Common myeloid progenitor, CD34-positive (primary cell): ENCODE measurements at regions not wholly inside any gene's neighbourhood (a gene's known extent, or its start where the extent isn't known, plus 50 kb on each side); places are given as distances from the start of the nearest gene placed in this dataset.

Experiments used
- CTCF ChIA-PET: fragments of 350-600 bp; sonication (Branson Sonifier 250); formaldehyde crosslinking; loops from one replicate; lab custom pipeline; 2021; ENCODE audit warnings: antibody characterized with exemption; lab: Charles Lee
- POLR2A ChIA-PET: fragments of 350-600 bp; sonication (Branson Sonifier 250); formaldehyde crosslinking; loops from one replicate; lab custom pipeline; 2021; ENCODE audit warnings: antibody characterized with exemption; lab: Charles Lee
- DNase-seq, 3 donors: peaks; one replicate each; pipeline versions ENCODE4 v3.0.0 to v3.0.0-alpha.2; 2013
- H3K27ac ChIP-seq, 2 experiments: 1 replicate in 1 of 2; 2 replicates in 1 of 2; pipeline ENCODE4 v1.7.0; 2013; ENCODE audit warnings: inconsistent platforms in 2 of 2, low read length in 2 of 2, mild to moderate bottlenecking in 2 of 2, low read depth in 1 of 2, moderate library complexity in 1 of 2; ENCODE audit not compliant: severe bottlenecking in 2 of 2, insufficient read depth in 1 of 2, poor library complexity in 1 of 2
- H3K27me3 ChIP-seq, 5 experiments: replicated peaks in 2 of 5; 1 replicate in 3 of 5; 2 replicates in 2 of 5; pipeline versions ENCODE4 v1.6.1 to v1.7.0; 2013; ENCODE audit warnings: low read length in 4 of 5, mild to moderate bottlenecking in 2 of 5, moderate library complexity in 2 of 5, inconsistent platforms in 1 of 5; ENCODE audit not compliant: insufficient read depth in 5 of 5, control insufficient read depth in 4 of 5
- H3K36me3 ChIP-seq, 4 experiments: 1 replicate in 2 of 4; 2 replicates in 2 of 4; pipeline versions ENCODE4 v1.6.1 to v1.7.0; 2013; ENCODE audit warnings: low read length in 3 of 4, control low read depth in 1 of 4, mild to moderate bottlenecking in 1 of 4; ENCODE audit not compliant: control insufficient read depth in 4 of 4, insufficient read depth in 4 of 4
- H3K4me1 ChIP-seq, 4 experiments: 1 replicate in 3 of 4; 2 replicates in 1 of 4; pipeline versions ENCODE4 v1.6.1 to v1.7.1; 2013; ENCODE audit warnings: low read length in 3 of 4, mild to moderate bottlenecking in 3 of 4, control low read depth in 1 of 4, inconsistent platforms in 1 of 4, moderate library complexity in 1 of 4; ENCODE audit not compliant: control insufficient read depth in 4 of 4, insufficient read depth in 4 of 4; ENCODE audit errors: control extremely low read depth in 1 of 4
- H3K4me3 ChIP-seq, 7 experiments: 1 replicate in 4 of 7; 2 replicates in 3 of 7; pipeline versions ENCODE4 v1.5.1 to v1.7.0; 2013; ENCODE audit warnings: mild to moderate bottlenecking in 7 of 7, low read length in 6 of 7, moderate library complexity in 6 of 7, inconsistent platforms in 2 of 7, low read depth in 2 of 7, control low read depth in 1 of 7; ENCODE audit not compliant: insufficient read depth in 4 of 7, control insufficient read depth in 1 of 7; ENCODE audit errors: extremely low read depth in 1 of 7
- H3K9me3 ChIP-seq, 5 experiments: 1 replicate in 4 of 5; 2 replicates in 1 of 5; pipeline versions ENCODE4 v1.6.1 to v1.7.1; 2013; ENCODE audit warnings: low read length in 4 of 5, mild to moderate bottlenecking in 2 of 5, inconsistent platforms in 1 of 5, low read depth in 1 of 5, moderate library complexity in 1 of 5; ENCODE audit not compliant: control insufficient read depth in 4 of 5, insufficient read depth in 2 of 5; ENCODE audit errors: control extremely low read depth in 1 of 5
- WGBS: methylation state at CpG from one replicate; pipeline ENCODE4 v1.1.5; 2013; ENCODE audit not compliant: insufficient coverage; 5-methylcytosine and 5-hydroxymethylcytosine counted together

GRCh38 chr1:63068626-63069025 is 253.7 kb upstream of the FOXD3 start:
- POLR2A ChIA-PET, result no interaction called here

GRCh38 chr1:63069214-63069613 is 253.2 kb upstream of the FOXD3 start:
- DNase-seq, result no peak
- ChIA-PET CTCF (no interaction called here), POLR2A (no interaction called here)
- 100% methylated on average over 2 of the region's 6 CpGs for WGBS
- H3K4me1 ChIP-seq, result peaks cover 0 to 9% (median 5%) of the 10 kb centered on the region in 4 experiments
- H3K9me3 ChIP-seq, result no peaks in the 10 kb centered on the region
- H3K27me3 ChIP-seq, result peaks cover 5 to 37% (median 26%) of the 10 kb centered on the region in 5 experiments
- H3K27ac ChIP-seq, result no peak overlapping the region
- no peaks in the 10 kb centered on the region for H3K36me3 ChIP-seq
- H3K4me3 ChIP-seq, result no peak overlapping the region

More at GRCh38 chr1:63068626-63069025, 253.7 kb upstream of the FOXD3 start:
- CTCF ChIA-PET, result no interaction called here
- Histone ChIP-seq H3K4me3 (no peak overlapping the region), H3K4me1 (peaks cover 0 to 3% (median 0%) of the 10 kb centered on the region in 4 experiments), H3K36me3 (no peaks in the 10 kb centered on the region), H3K27ac (no peak overlapping the region), H3K27me3 (peaks cover 5 to 31% (median 20%) of the 10 kb centered on the region in 5 experiments), H3K9me3 (no peaks in the 10 kb centered on the region)
- no peak for DNase-seq
- WGBS, result 100% methylated on average over 4 of the region's 7 CpGs

DNA sequence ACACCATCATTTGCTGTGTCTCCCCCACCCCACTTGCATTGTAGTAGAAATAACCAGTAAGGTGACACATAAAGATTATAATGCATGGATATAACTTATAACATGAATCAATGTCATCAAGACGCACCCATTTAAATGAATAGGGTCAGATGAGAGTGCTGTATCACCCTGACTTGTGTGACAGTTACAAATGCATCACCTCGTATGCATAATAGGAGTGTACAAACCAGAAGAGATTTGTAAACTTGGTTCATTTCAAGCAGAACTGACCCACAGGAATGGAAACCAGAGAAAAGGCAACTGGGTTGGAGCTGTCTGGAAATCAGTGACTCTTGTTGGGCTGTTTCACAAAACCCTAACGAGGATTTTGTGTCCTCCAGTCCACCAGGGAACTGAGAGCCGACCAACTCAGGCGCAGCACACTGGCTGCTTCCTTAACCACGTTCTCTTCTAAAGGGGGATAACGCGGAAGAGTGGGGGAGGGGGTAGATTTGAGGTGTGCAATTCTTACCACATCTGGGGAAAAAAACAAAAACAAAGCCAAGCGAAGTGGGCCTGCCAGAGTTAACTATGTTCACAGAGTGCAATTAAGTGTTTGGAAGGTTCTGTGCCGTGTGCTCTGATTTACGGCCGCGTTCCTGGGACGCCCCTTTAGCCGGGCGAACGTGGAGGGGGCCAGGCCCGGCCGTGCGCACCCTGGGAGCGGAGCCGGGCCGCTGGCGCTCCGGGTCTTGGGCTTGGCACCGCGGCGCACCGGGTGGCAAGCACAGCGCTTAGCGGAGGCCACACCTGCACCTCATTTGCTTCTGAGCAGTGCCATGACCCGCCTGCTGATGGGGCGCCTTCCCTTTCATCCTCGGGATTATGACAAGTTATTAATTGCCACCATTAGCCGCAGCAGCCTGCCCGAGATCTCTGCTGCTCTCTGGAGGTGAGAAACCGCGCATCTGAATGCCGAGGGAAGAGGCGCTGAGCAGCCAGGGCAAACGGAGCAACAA is 248.8 kb upstream of the FOXD3 start:
- Histone ChIP-seq H3K27me3 (peaks cover 19 to 55% (median 33%) of the 10 kb centered on the region in 5 experiments), H3K4me3 (peak overlapping the region in 4 of 7 experiments; percentile 30 to 68 (median 52)), H3K27ac (no peak overlapping the region), H3K36me3 (no peaks in the 10 kb centered on the region), H3K9me3 (peaks cover 0 to 7% (median 6%) of the 10 kb centered on the region in 5 experiments), H3K4me1 (peaks cover 0 to 12% (median 6%) of the 10 kb centered on the region in 4 experiments)
- WGBS, result 5% methylated on average over 31 of the region's 41 CpGs
- DNase-seq, result peak; percentile 30 to 68 (median 59)
- ChIA-PET POLR2A (no interaction called here), CTCF (interaction anchor here (1.4 kb wide), 1 partner anchor 23 kb away, joined by 3 read pairs; no protein-coding TSS in a partner anchor)

- Histone ChIP-seq H3K4me1 (peaks cover 0 to 12% (median 6%) of the 10 kb centered on the region in 4 experiments), H3K27me3 (peaks cover 19 to 55% (median 30%) of the 10 kb centered on the region in 5 experiments), H3K4me3 (peak overlapping the region in 4 of 7 experiments; percentile 30 to 68 (median 52)), H3K27ac (no peak overlapping the region), H3K9me3 (peaks cover 0 to 7% (median 6%) of the 10 kb centered on the region in 5 experiments), H3K36me3 (no peaks in the 10 kb centered on the region)
- POLR2A ChIA-PET, result no interaction called here
- 39% methylated on average over 14 of the region's 15 CpGs for WGBS
- no peak for DNase-seq
- CTCF ChIA-PET, result interaction anchor here (1.2 to 1.4 kb wide), 2 partner anchors 11 to 23 kb away, joined by 3 to 4 read pairs; no protein-coding TSS in a partner anchor
Measured at GRCh38 chr1:63074321-63074720, 248.0 kb upstream of the FOXD3 start.

- H3K4me3 ChIP-seq, result no peak overlapping the region
- no peak for DNase-seq
- 100% methylated on average over 1 of the region's 3 CpGs for WGBS
- H3K36me3 ChIP-seq, result no peaks in the 10 kb centered on the region
- H3K9me3 ChIP-seq, result no peaks in the 10 kb centered on the region
- H3K27me3 ChIP-seq, result peaks cover 0 to 7% (median 3%) of the 10 kb centered on the region in 5 experiments
- no peak overlapping the region for H3K27ac ChIP-seq
- POLR2A ChIA-PET, result no interaction called here
- H3K4me1 ChIP-seq, result no peaks in the 10 kb centered on the region
- CTCF ChIA-PET, result no interaction called here
Measured at GRCh38 chr1:63082766-63083165, 239.6 kb upstream of the FOXD3 start.

GRCh38 chr1:63087966-63088365 is 234.4 kb upstream of the FOXD3 start:
- Histone ChIP-seq H3K4me3 (no peak overlapping the region), H3K4me1 (no peaks in the 10 kb centered on the region), H3K27ac (no peak overlapping the region), H3K27me3 (peaks cover 0 to 7% (median 5%) of the 10 kb centered on the region in 5 experiments), H3K9me3 (no peaks in the 10 kb centered on the region), H3K36me3 (no peaks in the 10 kb centered on the region)
- ChIA-PET POLR2A (no interaction called here), CTCF (interaction anchor here (0.6 kb wide), 1 partner anchor 996 kb away, joined by 3 read pairs; no protein-coding TSS in a partner anchor)
- DNase-seq, result peak in 1 of 3 donors; percentile 2
- WGBS, result 58% methylated on average over 7 of the region's 10 CpGs

- POLR2A ChIA-PET, result no interaction called here
- no peak overlapping the region for H3K27ac ChIP-seq
- CTCF ChIA-PET, result no interaction called here
Measured at GRCh38 chr1:63099188-63099587, 223.2 kb upstream of the FOXD3 start.

More at GRCh38 chr1:63099188-63099587, 223.2 kb upstream of the FOXD3 start:
- 80% methylated on average over 1 of the region's 2 CpGs for WGBS
- no peak for DNase-seq
- Histone ChIP-seq H3K4me1 (no peaks in the 10 kb centered on the region), H3K4me3 (no peak overlapping the region), H3K9me3 (no peaks in the 10 kb centered on the region), H3K36me3 (no peaks in the 10 kb centered on the region), H3K27me3 (no peaks in the 10 kb centered on the region)
